Activated T-cell treated with anti-CD3 and anti-CD28 coated beads, Interleukin-2, amount 50 U/mL, for 24 hours (primary cell): ENCODE measurements at regions not wholly inside any gene's neighbourhood (a gene's known extent, or its start where the extent isn't known, plus 50 kb on each side); places are given as distances from the start of the nearest gene placed in this dataset.
A peak's percentile ranks its signal among the peaks of the same experiment; 100 is the strongest.

Experiments used
- DNase-seq: peaks from one replicate; pipeline ENCODE4 v3.0.0-alpha.2; 2020
- H3K27ac Mint-ChIP-seq: 2 replicates; pipeline ENCODE4 v1.8.0; 2020; ENCODE audit warnings: mild to moderate bottlenecking, mixed read lengths
- H3K27me3 Mint-ChIP-seq: 2 replicates; pipeline ENCODE4 v1.8.0; 2020; ENCODE audit warnings: mixed read lengths
- H3K36me3 Mint-ChIP-seq: 2 replicates; pipeline ENCODE4 v1.8.0; 2020; ENCODE audit warnings: low read depth, mixed read lengths
- H3K4me1 Mint-ChIP-seq: 2 replicates; pipeline ENCODE4 v1.8.0; 2020; ENCODE audit warnings: low read depth, mixed read lengths
- H3K4me3 Mint-ChIP-seq: 2 replicates; pipeline ENCODE4 v1.8.0; 2020; ENCODE audit warnings: mild to moderate bottlenecking, moderate library complexity, mixed read lengths
- H3K9me3 Mint-ChIP-seq: 2 replicates; pipeline ENCODE4 v1.8.0; 2020; ENCODE audit warnings: mixed read lengths

GRCh38 chr18:55780586-55781071 is 192.6 kb upstream of the TCF4 start:
- Mint-ChIP-seq H3K27me3 (peaks cover 58% of the 10 kb centered on the region), H3K4me3 (no peak overlapping the region), H3K4me1 (peaks cover 11% of the 10 kb centered on the region), H3K9me3 (no peaks in the 10 kb centered on the region), H3K27ac (no peak overlapping the region), H3K36me3 (no peaks in the 10 kb centered on the region)
- no peak for DNase-seq

- no peaks in the 10 kb centered on the region for H3K9me3 Mint-ChIP-seq
- peak overlapping the region; percentile 39 for H3K4me3 Mint-ChIP-seq
- peaks cover 11% of the 10 kb centered on the region for H3K4me1 Mint-ChIP-seq
- no peak for DNase-seq
- H3K27ac Mint-ChIP-seq, result no peak overlapping the region
- H3K36me3 Mint-ChIP-seq, result no peaks in the 10 kb centered on the region
- H3K27me3 Mint-ChIP-seq, result peaks cover 62% of the 10 kb centered on the region
These were observed 191.9 kb upstream of the TCF4 start for GRCh38 chr18:55779691-55780585.

- DNase-seq, result no peak
- Mint-ChIP-seq H3K36me3 (no peaks in the 10 kb centered on the region), H3K27me3 (peaks cover 62% of the 10 kb centered on the region), H3K27ac (no peak overlapping the region), H3K4me3 (peak overlapping the region; percentile 39), H3K4me1 (peaks cover 11% of the 10 kb centered on the region), H3K9me3 (no peaks in the 10 kb centered on the region)
These were observed 191.0 kb upstream of the TCF4 start for GRCh38 chr18:55778788-55779690.

GRCh38 chr18:55777666-55778304 is 189.8 kb upstream of the TCF4 start:
- peaks cover 57% of the 10 kb centered on the region for H3K27me3 Mint-ChIP-seq
- H3K9me3 Mint-ChIP-seq, result no peaks in the 10 kb centered on the region
- H3K4me1 Mint-ChIP-seq, result peaks cover 11% of the 10 kb centered on the region
- no peak for DNase-seq
- H3K36me3 Mint-ChIP-seq, result no peaks in the 10 kb centered on the region
- no peak overlapping the region for H3K27ac Mint-ChIP-seq
- H3K4me3 Mint-ChIP-seq, result no peak overlapping the region

GRCh38 chr18:55775972-55776371 is 188.0 kb upstream of the TCF4 start:
- H3K9me3 Mint-ChIP-seq, result no peaks in the 10 kb centered on the region
- H3K36me3 Mint-ChIP-seq, result no peaks in the 10 kb centered on the region
- no peak overlapping the region for H3K4me3 Mint-ChIP-seq
- H3K27me3 Mint-ChIP-seq, result peaks cover 43% of the 10 kb centered on the region
- H3K27ac Mint-ChIP-seq, result no peak overlapping the region
- peaks cover 11% of the 10 kb centered on the region for H3K4me1 Mint-ChIP-seq
- no peak for DNase-seq

- Mint-ChIP-seq H3K4me1 (peaks cover 8% of the 10 kb centered on the region), H3K36me3 (no peaks in the 10 kb centered on the region), H3K4me3 (no peak overlapping the region), H3K27ac (no peak overlapping the region), H3K9me3 (no peaks in the 10 kb centered on the region), H3K27me3 (peaks cover 32% of the 10 kb centered on the region)
- DNase-seq, result no peak
These were observed 186.5 kb upstream of the TCF4 start for GRCh38 chr18:55774505-55774904.

- no peak overlapping the region for H3K27ac Mint-ChIP-seq
- DNase-seq, result no peak
These were observed 180.3 kb upstream of the TCF4 start for GRCh38 chr18:55768255-55768654.

GRCh38 chr18:55764386-55764785 is 176.4 kb upstream of the TCF4 start:
- Mint-ChIP-seq H3K4me1 (no peaks in the 10 kb centered on the region), H3K4me3 (no peak overlapping the region), H3K27ac (no peak overlapping the region), H3K36me3 (no peaks in the 10 kb centered on the region), H3K27me3 (no peaks in the 10 kb centered on the region), H3K9me3 (no peaks in the 10 kb centered on the region)
- DNase-seq, result no peak

More at GRCh38 chr18:55768255-55768654, 180.3 kb upstream of the TCF4 start:
- H3K4me3 Mint-ChIP-seq, result no peak overlapping the region
- H3K36me3 Mint-ChIP-seq, result no peaks in the 10 kb centered on the region
- no peaks in the 10 kb centered on the region for H3K9me3 Mint-ChIP-seq
- no peaks in the 10 kb centered on the region for H3K27me3 Mint-ChIP-seq
- H3K4me1 Mint-ChIP-seq, result no peaks in the 10 kb centered on the region

GRCh38 chr18:55763805-55764204 is 175.8 kb upstream of the TCF4 start:
- H3K4me3 Mint-ChIP-seq, result no peak overlapping the region
- DNase-seq, result no peak
- H3K9me3 Mint-ChIP-seq, result no peaks in the 10 kb centered on the region
- no peaks in the 10 kb centered on the region for H3K27me3 Mint-ChIP-seq
- H3K27ac Mint-ChIP-seq, result no peak overlapping the region
- H3K4me1 Mint-ChIP-seq, result no peaks in the 10 kb centered on the region
- H3K36me3 Mint-ChIP-seq, result no peaks in the 10 kb centered on the region

GRCh38 chr18:55763298-55763697 is 175.3 kb upstream of the TCF4 start:
- H3K4me3 Mint-ChIP-seq, result no peak overlapping the region
- H3K9me3 Mint-ChIP-seq, result no peaks in the 10 kb centered on the region
- no peaks in the 10 kb centered on the region for H3K36me3 Mint-ChIP-seq
- DNase-seq, result no peak
- H3K4me1 Mint-ChIP-seq, result no peaks in the 10 kb centered on the region
- no peaks in the 10 kb centered on the region for H3K27me3 Mint-ChIP-seq
- H3K27ac Mint-ChIP-seq, result no peak overlapping the region

GRCh38 chr18:55762424-55762823 is 174.4 kb upstream of the TCF4 start:
- Mint-ChIP-seq H3K4me3 (no peak overlapping the region), H3K27ac (no peak overlapping the region), H3K36me3 (no peaks in the 10 kb centered on the region), H3K9me3 (no peaks in the 10 kb centered on the region), H3K4me1 (no peaks in the 10 kb centered on the region), H3K27me3 (no peaks in the 10 kb centered on the region)
- no peak for DNase-seq

GRCh38 chr18:55753643-55754263 is 165.8 kb upstream of the TCF4 start:
- no peak overlapping the region for H3K27ac Mint-ChIP-seq
- no peaks in the 10 kb centered on the region for H3K36me3 Mint-ChIP-seq
- H3K4me1 Mint-ChIP-seq, result no peaks in the 10 kb centered on the region
- no peaks in the 10 kb centered on the region for H3K9me3 Mint-ChIP-seq
- no peak for DNase-seq
- no peaks in the 10 kb centered on the region for H3K27me3 Mint-ChIP-seq
- no peak overlapping the region for H3K4me3 Mint-ChIP-seq

GRCh38 chr18:55751476-55751875 is 163.5 kb upstream of the TCF4 start:
- Mint-ChIP-seq H3K27ac (no peak overlapping the region), H3K27me3 (no peaks in the 10 kb centered on the region), H3K9me3 (no peaks in the 10 kb centered on the region), H3K4me3 (no peak overlapping the region), H3K36me3 (no peaks in the 10 kb centered on the region), H3K4me1 (no peaks in the 10 kb centered on the region)
- no peak for DNase-seq

GRCh38 chr18:55748227-55748738 is 160.3 kb upstream of the TCF4 start:
- DNase-seq, result no peak
- Mint-ChIP-seq H3K4me1 (no peaks in the 10 kb centered on the region), H3K27me3 (no peaks in the 10 kb centered on the region), H3K27ac (no peak overlapping the region), H3K36me3 (no peaks in the 10 kb centered on the region), H3K4me3 (no peak overlapping the region), H3K9me3 (no peaks in the 10 kb centered on the region)
